ENCODE measurements at regions not wholly inside any gene's neighbourhood (a gene's known extent, or its start where the extent isn't known, plus 50 kb on each side); places are given as distances from the start of the nearest gene placed in this dataset.
"Not testable (repeated sequence)": the region's sequence is repeated elsewhere in the genome, so short reads cannot be mapped to it uniquely, and the experiment has no call there.

DNA sequence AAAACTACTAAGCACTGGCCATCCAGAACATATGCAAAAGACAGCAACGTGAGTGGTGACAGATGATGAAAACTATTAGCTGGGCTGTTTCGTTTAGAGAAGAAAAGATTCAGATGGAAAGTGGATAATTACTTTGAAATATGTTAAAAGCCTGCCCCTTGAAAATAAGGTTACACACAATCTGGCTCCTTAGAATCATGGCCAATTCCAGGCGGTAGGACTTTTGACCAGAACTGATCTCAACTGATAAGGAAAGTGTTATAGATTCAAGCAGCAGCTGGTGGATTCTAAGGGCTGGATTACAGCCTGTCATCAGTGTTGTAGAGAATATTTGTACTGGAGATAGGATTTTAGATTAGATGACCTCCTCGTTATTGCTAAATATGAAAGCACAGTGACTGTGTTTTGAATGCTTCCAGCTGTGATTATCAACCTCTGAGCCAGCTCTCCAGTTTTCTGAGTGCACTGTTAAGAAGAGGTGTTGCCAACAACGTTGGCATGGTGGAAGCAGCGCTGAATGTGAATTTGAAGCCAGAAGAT lies 75.1 kb downstream of the KBTBD2 start:
- not testable (repeated sequence) for DNase-seq (ENCODE audit: low read depth, low spot score)

DNA sequence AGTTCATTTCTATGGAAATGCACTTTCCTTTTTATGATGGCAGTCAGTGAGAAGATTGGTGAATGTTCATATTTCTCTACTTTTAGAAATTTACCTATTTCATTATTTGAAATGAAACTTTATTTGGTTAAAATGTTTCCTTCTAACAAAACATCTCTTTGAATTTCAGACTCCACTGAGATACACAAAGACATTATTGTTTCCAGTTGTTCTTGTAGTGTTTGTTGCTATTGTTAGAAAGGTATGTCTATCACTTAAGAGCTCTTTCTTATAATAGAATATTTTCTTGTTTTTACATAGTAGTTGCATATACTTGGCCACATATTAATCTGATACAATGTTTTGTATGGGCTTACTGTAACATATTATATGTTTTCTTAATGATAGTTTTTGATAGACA lies 76.8 kb downstream of the KBTBD2 start:
- not testable (repeated sequence) for DNase-seq (ENCODE audit: low read depth, low spot score)

DNA sequence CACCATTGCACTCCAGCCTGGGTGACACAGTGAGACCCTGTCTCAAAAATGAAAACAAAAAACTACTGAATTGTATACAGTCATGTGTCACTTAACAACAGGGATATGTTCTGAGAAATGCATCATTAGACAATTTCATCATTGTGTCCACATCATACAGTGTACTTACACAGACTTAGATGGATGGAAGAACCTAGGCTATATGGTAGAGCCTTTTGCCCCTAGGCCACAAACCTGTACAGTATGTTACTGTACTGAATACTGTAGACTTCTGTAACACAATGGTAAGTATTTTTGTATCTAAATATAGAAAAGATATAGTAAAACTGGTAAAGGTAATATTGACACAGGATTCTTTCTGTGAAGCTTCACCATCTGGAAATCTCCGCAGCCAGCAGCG lies 81.7 kb downstream of the KBTBD2 start:
- DNase-seq (ENCODE audit: low read depth, low spot score) = no peak

DNA sequence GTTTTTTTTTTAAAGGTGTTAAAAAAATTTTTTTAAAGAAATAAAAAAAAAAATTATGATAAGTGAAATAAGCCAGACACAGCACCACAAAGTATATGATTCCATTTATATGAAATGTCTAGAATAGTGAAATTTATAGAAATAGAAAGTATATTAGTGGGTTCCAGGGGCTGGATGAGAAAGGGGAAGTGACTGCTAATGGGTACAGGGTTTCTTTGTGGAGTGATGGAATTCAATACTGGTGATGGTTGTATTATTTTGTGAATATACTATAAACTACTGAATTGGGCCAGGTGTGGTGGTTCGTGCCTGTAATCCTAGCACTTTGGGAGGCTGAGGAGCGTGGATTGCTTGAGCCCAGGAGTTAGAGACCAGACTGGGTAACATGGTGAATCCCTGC lies 82.2 kb downstream of the KBTBD2 start:
- no peak for DNase-seq (ENCODE audit: low read depth, low spot score)

DNA sequence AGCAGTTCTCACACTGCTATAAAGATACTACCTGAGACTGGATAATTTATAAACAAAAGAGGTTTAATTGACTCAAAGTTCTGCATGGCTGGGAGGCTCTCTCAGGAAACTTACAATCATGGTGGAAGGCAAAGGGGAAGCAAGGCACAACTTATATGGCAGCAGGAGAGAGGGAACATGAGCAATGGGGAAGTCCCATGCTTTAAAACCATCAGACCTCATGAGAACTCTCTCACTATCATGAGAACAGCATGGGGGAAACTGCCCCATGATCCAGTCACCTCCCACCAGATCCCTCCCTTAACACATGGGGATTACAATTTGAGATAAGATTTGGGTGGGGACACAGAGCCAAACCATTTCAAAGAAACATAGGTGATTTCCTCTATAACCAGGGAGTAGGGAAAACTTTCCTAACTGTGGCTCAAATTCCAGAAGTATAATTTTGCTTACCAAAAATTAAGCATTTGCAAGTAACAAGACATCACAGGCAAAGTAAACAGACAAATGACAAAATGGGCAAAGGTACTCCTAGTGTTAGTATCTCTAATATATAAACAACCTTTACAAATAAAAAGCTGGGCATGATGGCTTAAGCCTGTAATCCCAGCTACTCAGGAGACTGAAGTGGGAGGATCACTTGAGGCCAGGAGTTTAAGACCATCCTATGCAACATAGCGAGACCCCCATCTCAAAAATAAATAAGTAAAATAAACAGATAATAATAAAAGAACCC lies 88.0 kb downstream of the KBTBD2 start:
- DNase-seq (ENCODE audit: low read depth, low spot score) = no peak

DNA sequence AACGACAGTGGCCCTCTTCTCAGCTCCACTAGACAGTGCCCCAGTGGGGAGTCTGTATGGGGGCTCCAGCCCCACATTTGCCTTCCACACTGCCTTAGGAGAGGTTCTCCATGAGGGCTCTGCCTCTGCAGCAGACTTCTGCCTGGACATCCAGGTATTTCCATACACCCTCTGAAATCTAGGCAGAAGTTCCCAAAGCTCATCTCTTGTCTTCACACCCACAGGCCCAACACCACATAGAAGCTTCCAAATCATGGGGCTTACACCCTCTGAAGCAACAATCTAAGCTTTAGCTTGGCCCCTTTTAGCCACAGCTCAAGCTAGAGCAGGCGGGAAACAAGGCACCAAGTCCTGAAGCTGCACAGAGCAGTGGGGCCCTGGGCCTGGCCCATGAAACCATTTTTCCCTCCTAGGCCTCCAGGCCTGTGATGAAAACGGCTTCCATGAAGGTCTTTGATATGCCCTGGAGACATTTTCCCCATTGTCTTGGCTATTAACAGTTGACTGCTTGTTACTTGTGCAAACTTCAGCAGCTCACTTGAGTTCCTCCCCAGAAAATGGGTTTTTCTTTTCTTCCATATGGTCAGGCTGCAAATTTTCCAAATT lies 89.2 kb downstream of the KBTBD2 start:
- no peak for DNase-seq (ENCODE audit: low read depth, low spot score)

DNA sequence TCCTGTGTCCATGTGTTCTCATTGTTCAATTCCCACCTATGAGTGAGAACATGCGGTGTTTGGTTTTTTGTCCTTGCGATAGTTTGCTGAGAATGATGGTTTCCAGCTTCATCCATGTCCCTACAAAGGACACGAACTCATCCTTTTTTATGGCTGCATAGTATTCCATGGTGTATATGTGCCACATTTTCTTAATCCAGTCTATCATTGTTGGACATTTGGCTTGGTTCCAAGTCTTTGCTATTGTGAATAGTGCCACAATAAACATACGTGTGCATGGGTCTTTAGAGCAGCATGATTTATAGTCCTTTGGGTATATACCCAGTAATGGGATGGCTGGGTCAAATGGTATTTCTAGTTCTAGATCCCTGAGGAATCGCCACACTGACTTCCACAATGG lies 98.5 kb downstream of the KBTBD2 start:
- not testable (repeated sequence) for DNase-seq (ENCODE audit: low read depth, low spot score)

DNA sequence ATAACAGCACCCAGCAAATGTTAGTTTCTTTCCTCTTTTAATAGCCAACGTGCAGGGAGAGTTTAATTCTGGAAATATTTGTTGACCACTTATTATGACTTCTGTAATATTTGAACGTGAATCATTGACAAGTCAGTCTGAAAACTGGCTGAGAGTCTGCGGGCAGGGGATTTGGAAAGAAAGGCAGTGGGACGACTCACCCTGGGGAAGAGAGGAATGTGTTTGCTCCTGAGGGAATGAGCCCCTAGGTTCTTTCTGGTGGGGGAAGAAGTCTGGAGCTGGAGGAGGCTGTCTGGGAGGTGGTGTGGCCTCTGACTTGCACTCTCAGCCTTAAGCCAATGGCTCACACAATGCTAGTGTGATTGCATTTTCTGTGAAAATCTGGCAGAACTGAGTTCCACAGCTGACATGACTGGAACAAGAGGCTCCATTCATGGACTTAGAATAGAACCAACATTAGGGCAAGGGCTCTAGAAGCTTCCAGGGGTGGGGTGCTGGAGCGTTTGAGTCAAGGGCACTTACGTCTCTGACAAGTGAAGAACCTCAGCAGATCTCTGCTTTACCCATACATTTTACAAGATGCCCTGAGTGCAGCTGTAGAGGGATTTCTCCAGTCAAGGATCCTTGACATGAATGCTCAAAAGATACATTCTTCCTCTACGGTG lies 100.7 kb downstream of the KBTBD2 start:
- DNase-seq (ENCODE audit: low read depth, low spot score) = peak; percentile 82

DNA sequence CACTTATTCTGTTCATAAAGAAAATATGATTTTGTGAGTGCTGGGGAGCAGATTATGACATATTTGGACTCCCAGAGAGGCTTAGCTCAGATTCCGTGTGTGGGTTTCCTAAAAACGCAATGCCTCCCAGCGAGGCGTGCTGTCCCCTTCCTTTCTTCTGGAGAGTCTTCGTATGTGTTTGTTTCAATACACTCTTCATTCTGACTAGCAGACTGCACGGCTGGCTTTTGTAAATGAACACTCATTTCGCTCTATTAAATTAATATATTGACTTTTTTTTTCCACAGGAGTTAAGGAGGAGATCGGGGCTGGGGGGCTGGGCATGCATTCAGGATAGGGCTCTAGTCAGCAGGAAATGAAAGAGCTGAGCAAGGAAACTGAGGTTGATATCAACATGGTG lies 102.3 kb downstream of the KBTBD2 start:
- DNase-seq (ENCODE audit: low read depth, low spot score) = not testable (repeated sequence)

DNA sequence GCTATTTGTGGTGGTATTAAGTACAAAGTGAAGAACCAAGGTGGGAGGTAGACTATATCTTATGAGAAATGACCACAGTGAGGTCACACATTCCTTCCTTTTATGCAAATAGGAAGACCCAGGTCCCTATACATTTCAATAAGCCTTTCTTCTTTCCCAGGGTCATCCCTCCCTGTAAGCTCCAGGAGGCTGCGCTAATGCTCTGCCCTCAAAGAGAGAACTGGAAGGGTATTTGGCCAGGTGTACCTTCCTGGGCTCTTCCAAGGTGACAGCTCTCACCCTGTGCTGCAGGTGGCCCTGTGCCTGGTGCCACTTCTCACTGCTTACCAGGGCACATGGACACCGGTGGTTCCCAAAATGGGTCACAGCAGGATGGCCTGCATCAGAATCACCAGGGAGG lies 103.4 kb downstream of the KBTBD2 start:
- DNase-seq (ENCODE audit: low read depth, low spot score) = not testable (repeated sequence)

DNA sequence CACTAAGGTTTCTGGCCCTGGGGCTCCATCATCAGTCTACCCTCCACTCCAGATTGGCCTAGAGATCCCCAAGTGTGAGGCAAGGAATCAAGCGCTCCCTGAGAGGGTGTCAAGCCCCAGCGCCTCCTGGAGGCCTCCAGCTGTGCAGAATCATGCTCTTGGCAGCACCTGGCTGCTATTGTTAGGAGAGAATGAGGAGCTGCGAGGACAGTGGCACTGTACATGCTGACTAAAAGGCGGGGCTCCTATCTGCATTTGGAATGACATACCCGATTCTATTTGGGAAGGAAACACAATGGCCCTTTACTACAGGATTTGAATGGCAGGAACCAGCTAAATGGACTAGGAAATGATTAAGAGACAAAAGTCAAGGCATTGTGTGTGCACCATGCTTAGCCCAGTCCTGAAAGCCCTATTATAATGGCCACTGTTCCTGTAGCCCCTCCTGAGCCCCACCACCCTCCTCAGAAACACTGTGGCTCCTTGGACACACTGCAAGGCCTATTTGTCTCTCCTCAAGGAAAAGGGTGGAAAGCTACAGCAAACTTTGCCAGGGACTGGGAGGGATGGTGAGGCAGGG lies 106.1 kb downstream of the KBTBD2 start:
- DNase-seq (ENCODE audit: low read depth, low spot score) = not testable (repeated sequence)

DNA sequence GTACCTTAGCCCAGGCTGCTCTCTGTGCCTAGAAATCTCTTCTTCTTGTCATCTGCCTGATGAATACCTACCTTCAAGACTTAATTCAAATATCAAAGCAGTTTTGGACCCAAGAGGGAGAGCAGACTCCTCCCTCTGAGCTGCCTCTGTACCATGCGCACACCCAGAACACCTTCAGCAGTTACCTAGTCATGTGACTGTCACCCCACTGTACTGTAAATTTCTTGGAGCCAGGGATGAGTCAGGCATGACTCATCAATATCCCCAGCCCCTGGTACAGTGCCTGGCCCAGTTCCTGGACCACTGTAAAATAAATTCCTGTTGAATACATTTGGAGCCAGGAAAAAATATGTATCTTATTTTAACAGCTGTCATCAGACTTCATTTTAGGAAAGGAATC lies 111.7 kb downstream of the KBTBD2 start:
- DNase-seq (ENCODE audit: low read depth, low spot score) = not testable (repeated sequence)

DNA sequence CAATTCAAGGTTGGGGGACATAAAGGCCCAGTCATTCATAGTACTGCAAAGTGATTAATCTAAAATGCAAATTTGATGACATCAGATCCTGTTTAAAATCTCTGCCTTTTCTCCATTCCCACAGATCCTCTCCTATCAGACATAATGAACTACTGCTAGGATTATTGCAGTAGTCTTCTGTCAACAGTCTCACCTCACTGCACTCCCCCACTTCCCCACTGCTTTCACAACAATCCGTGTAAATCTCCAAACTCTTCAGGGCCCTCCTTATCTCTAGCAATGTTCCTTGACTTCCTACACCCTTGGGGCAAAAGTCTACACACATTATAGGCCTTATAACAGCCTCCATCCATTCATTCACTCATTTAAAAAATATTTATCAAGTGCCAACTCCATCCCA lies 112.4 kb downstream of the KBTBD2 start:
- DNase-seq (ENCODE audit: low read depth, low spot score) = no peak

DNA sequence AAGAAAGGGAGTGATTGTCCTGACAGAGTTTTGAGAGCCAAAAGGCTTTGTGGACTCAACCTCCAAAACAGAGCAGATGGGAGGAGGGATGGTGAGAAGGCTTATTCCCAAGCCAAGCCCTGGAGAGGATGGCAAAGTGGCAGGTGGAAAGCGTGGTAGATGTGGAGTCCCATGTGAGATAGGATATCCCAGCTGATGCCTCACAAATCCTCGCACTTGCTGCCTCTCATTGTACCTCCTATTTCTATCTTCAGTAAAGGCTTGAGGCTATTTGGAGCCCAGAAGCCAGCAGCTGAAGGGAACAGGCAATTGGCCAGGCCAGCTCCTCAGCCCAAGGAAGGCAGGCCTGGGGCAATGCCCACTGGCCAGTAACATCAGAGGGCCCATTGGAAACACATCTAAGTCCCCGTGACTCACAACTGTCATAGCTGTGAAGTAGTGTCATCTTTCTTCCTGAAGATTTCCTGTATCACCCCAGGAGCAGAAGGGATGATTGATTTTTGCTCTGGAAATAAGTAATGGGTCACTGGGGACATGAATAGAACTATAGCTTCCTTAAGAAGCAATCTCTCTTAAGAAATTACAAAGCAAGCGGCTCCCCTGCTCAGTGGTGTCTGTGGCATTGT lies 114.4 kb downstream of the KBTBD2 start:
- not testable (repeated sequence) for DNase-seq (ENCODE audit: low read depth, low spot score)

DNA sequence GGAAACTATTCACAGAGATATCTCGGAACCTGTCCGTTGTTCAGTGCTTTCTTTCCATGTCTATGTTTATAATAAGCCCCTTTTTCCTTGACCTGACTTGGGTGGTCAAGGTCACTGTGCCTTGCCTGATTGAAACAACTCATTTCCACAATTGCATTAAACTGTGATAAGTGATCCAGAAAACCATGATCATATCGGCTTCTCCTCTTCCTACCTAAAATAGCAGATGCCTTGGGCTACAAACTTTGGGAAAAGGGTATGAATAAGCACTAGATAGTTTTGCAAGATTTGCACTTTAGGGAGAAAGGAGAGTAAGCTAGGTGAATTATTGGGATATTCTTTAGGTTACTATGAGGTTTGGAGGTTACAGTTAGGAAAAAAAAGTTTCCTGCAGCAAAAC lies 115.2 kb downstream of the KBTBD2 start:
- DNase-seq (ENCODE audit: low read depth, low spot score) = not testable (repeated sequence)

DNA sequence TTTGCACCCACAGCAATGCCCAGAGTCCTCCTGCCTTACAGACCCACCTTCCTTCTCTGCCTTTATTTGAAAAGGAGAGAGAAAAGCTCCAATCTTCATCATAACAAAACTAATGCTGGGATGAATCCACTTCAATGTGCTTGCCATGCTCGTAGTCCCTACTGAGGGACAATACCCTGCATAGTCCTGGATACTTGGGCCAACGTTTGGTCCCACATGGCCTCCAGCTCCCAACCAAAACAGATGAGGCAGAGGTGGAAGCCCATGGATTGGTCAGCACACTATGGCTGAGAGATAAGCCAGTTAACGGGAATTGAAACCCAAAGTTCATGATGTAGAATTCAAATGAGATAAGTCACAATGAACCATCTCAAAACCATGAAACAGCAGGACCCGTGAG lies 115.8 kb downstream of the KBTBD2 start:
- not testable (repeated sequence) for DNase-seq (ENCODE audit: low read depth, low spot score)

DNA sequence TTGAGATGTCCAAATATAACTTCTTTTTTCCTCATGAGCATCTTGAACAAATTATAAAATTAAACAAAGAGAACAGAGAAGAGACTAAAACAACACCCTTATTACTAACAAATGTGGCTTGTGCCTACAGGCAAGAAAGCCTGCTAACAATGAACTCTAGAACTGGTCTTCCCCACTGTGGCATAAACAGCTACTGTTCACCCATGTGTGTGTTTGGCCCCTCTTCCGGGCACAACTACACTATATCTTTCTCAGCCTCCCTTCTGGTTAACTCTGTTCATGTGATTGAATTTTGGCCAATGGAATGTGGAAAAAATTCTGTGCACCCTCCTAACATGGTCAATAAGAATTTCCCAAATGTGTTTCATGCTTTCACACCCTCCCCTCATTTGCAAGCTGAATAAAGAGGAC lies 117.0 kb downstream of the KBTBD2 start:
- no peak for DNase-seq (ENCODE audit: low read depth, low spot score)

DNA sequence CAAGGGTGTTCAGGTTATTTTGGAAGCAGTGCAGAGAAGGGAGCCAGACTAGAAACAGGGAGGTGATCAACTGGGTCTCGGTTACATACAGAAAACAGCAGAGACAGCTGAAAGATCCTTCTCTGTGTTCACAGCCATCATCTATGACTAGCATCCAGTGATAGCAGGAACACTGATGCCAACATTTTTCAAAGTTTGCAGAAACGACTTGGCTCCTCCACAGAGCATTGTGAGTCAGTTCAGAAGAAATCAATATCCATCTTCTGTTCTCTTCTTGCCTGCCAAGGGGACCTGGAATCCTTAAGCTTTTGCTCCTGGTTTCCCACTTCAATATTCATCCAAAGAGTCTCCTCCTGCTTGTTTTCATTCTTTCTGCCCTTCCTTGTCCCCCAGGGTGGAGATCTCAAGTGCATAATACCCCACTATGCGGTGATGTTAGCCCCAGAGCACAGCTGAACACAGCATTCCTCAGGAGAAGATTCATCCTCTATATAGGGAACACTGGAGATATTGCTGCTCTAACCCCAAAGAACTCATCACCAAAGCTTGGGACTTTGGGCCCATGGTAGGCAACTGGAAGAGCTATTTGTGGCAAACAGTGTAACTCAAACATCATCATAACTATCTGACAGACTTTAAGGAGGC lies 122.6 kb downstream of the KBTBD2 start:
- not testable (repeated sequence) for DNase-seq (ENCODE audit: low read depth, low spot score)

DNA sequence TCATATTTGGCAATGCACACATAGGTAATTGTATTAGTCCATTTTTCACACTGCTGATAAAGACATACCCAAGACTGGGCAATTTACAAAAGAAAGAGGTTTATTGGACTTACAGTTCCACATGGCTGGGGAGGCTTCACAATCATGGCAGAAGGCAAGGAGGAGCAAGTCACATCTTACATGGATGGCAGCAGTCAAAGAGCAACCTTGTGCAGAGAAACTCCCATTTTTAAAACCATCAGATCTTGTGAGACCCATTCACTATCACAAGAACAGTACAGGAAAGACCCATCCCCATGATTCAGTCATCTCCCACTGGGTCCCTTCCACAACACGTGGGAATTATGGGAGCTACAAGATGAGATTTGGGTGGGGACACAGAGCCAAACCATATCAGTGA lies 123.2 kb downstream of the KBTBD2 start:
- not testable (repeated sequence) for DNase-seq (ENCODE audit: low read depth, low spot score)

DNA sequence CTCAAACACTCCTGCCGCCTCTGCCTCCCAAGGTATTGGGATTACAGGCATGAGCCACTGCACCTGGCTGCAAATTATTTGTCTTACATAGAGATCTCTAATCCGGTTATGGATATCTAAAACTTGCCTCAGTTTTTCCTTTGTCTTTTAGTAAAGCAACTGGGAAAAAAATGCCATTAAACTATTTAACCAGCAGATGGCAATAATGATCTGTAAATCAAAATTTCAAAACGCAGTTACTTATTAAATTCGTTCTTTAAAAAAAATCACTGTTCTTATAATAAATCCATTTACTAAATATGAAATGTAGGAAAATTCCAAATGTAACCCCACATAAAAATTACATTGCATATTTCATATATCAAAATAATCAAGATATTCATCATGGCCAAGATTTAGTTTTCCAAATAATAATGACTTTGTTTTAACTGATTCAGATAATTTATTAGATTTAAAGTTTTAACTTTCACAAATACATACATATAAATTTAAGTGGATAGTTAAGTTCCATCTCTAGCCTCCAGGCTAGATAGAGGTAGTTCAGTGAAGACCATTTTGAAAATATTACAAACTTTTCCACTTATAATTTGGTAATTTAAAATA lies 125.8 kb downstream of the KBTBD2 start:
- DNase-seq (ENCODE audit: low read depth, low spot score) = peak; percentile 24

DNA sequence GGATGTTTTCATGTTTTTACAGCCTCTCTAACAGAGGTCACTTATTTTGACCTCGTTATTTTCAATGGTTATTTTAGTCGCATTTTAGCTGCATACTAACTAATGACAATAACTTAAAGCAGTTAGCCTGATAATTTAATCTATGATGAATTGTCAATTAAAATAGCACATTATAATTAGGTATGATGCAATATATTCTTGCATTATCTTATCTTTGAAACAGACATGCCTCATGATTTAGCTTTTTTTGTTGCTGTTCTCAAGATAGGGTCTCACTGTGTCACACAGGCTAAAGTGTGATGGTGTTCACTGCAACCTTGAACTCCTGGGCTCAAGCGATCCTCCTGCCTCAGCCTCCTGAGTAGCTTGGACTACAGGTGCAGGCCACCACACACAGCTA lies 126.4 kb downstream of the KBTBD2 start:
- DNase-seq (ENCODE audit: low read depth, low spot score) = no peak

Data from astrocyte of the hippocampus (primary cell).